ENCODE measurements at regions not wholly inside any gene's neighbourhood (a gene's known extent, or its start where the extent isn't known, plus 50 kb on each side); places are given as distances from the start of the nearest gene placed in this dataset.
"Not testable (repeated sequence)": the region's sequence is repeated elsewhere in the genome, so short reads cannot be mapped to it uniquely, and the experiment has no call there.

DNA sequence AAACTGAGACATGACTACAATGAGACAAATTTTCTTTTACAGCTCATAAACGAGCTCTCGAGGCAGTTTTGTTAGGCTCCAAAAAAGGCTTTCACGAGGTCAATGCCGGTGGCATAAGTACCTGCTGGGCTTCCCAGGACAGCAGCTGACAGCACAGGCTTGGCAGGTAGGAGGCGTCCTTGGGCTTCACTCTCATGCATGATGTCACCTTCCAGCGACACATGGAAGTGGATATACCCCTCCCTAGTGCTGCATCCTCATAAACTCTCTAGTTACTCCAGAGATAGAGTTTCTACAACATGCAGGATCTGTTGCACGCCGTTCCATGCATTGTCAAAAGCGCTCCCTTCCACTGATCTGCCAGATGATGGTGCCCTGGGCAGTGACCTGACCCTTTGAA lies 112.5 kb upstream of the PAXBP1 start:
- no peak for DNase-seq (ENCODE audit: low read depth)

DNA sequence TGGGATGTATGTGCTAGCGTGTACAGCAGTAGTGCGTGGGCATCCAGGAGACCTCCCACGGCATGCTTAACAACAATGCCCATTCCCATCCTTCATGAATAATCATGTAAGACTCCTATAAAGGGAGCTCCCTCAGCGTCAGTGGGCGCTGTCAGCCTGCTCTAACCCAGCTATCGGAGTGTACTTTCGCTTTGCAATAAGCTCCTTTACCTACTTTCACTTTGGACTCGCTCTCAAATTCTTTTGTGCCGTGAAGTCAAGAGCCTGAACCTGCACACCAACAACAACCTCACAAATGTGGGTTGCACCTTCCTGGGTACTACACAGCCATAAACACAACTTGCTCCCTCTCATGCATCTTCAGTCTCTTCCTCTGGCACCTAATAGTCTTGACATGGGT lies 114.8 kb upstream of the PAXBP1 start:
- DNase-seq (ENCODE audit: low read depth), result no peak

DNA sequence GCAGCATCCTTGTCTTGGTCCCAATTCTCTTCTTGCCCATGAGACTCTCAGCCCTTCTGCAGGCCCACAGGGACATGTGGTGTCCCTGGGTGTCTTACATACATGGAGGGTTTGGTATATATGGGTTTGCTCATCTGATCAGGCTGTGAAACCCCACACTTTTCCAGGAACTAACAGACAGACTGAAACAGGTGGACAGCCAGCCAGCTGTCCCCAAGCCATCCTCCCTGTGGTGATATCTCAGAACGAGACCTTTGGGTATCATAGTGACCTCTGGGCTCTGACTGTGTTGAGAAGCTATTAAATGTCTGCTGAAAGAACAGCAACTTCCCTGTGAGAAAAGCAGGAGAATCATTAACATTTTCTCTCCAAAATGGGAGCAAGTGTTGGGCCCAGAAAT lies 115.5 kb upstream of the PAXBP1 start:
- DNase-seq (ENCODE audit: low read depth), result no peak

DNA sequence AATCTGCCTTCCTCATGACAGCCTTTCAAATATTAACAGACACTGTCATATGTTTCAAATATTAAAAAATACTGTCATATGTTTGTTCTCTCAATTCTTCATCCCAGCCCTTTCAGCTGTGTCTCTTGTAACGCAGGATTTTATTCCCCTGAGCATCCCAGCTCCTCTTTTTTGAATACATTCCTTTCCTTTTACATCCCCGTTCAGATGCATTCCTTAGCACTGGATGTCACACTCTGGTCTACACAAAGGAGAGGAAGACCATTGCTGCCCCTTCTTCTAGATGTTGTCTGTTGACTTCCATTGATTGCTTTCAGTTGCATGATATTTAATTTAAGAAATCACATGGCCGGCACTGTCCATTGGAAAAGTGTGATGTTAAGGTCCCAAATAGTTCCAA lies 117.4 kb upstream of the PAXBP1 start:
- DNase-seq (ENCODE audit: low read depth), result no peak

DNA sequence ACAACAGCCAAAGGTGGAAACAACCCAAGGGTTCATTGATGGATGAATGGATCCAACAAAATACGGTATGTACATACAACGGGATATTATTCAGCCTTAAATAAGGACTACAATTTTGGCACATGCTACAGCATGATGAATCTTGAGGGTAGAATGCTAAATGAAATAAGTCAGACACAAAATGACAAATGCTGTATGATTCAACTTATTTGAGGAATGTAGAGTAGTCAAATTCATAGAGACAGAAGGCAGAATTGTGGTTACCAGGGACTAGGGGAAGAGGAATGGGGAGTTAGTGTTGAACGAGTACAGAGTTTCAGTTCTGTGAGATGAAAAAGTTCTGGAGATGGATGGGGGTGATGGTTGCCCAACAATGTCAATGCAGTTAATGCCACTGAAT lies 118.0 kb upstream of the PAXBP1 start:
- no peak for DNase-seq (ENCODE audit: low read depth)

DNA sequence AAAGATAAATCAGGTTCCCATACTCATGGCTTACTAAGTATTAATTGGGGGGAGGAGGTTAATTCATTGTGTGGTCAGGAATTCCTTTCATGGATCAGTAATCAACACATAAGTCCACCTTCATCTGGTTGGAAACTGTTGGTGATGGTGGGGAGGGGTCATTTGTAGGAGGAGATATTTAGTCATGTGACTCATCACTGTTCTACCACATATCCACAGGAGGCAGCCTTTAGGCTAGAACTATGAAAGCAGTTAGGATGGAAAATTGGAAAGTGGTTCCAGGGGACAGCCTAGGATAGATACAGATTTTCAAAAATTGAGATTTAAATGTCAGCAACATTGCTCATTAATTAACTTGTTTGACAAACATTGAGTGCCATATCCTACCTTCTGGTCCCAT lies 122.8 kb upstream of the PAXBP1 start:
- DNase-seq (ENCODE audit: low read depth), result no peak

DNA sequence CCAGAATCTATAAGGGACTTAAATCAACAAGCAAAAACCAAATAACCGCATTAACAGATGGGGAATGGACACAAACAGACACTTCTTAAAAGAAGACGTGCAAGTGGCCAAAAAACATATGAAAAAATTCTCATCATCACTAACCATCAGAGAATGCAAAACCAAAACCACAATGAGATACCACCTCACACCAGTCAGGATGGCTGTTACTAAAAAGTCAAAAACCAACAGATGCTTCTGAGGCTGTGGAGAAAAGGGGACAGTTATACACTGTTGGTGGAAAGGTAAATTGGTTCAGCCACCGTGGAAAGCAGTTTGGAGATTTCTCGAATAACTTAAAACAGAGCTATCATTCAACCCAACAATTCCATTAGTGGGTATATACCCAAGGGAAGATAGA lies 124.9 kb upstream of the OLIG2 start:
- DNase-seq (ENCODE audit: low read depth), result no peak

DNA sequence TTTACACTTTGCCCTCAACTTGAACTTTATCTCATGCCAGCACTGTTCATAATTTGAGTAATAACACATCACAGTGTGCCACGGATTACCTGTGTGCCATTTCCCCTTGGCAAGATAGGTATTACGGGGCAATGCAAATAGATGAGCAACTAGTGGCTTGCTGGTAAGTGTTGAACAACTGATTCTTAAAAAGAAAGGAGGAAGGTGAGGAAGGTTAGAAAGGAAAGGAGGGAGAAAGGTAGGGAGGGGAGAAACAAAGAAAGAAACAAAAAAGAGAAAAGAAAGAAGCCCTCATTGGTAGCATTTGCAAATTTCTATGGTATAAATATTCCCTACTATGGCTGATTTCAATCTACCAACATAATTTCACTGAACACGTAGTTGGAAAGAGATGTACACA lies 118.2 kb upstream of the OLIG2 start:
- DNase-seq (ENCODE audit: low read depth), result no peak

DNA sequence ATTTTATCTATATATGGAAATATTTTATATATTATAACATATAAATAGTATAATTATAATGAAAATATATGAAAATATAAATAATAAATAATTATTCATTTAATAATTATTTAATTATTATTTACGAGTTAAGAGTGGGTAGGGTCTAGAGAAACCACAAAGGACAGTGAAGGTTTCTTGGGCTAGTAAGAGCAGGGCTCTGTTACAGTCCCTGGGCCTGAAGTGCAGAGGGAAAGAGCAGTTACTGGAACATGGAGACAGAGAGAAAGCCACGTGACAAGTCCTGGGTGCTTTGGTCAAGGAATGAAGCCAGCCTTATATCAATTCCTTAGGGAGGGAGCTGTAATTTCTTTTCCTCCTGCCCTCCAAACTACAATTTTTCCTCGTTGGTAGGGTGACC lies 117.2 kb upstream of the OLIG2 start:
- no peak for DNase-seq (ENCODE audit: low read depth)

DNA sequence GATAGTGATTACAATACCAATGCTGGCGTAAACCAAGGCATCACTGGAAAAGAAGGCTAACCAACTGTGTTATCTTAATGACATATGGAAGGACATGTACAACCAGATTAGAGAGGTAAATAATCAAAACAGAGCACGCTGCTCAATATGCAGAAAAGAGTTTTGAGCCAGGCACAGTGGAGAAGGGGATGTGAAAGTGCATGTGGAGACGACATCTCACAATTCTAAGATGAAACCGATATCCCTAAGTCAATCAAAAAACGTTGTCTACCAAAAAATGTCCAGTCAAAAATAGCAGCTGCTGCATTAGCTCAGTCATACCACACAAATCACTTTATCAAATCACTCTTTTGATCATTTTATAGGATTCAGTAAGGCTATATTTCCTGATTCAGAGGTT lies 116.3 kb upstream of the OLIG2 start:
- no peak for DNase-seq (ENCODE audit: low read depth)

DNA sequence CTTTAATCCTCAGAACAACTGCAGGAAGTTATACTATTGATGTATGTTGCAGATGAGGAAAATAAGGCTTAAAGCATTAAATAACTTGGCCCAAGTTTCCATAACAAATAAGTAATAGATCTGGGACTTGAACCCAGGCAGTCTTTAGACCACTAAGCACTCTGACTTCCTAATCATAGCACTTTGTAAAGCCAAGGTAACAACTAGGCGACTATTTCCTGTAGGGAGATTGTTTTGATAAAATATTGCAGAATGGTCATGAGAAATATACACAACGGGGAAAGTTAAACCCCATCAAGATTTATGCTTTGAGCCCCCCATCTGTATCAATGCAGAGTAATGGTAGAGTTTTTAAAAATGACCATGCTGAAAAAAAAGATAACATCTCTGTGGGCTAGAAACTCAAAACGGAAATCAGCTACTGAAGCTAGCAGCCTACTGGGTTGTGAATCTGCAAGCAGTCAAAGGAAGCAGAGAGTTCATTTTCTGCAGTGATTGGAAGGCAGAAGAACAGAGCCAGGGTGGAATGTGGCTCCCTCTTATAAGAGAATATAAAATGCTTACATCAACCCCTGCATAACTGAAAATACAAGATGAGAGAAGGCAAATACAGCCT lies 111.2 kb upstream of the OLIG2 start:
- no peak for DNase-seq (ENCODE audit: low read depth)

DNA sequence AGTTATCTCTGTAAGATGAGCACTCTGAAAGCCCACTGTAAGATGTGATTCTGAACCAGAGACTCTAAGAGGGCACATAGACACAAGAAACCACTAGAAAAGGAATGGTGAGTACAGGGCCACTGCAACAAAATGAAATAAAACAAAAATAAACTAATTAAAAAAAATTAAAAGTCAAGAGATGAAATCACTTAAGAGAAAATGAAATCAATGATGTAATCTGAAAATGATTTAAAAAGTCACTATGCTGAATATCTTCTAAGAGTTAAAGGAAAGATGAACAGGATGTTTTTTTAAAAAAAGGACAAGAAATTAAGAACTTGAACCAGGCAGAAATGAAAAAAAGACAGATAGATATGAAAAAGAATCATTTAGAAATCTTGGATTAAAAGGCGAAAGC lies 110.6 kb upstream of the OLIG2 start:
- DNase-seq (ENCODE audit: low read depth), result no peak

DNA sequence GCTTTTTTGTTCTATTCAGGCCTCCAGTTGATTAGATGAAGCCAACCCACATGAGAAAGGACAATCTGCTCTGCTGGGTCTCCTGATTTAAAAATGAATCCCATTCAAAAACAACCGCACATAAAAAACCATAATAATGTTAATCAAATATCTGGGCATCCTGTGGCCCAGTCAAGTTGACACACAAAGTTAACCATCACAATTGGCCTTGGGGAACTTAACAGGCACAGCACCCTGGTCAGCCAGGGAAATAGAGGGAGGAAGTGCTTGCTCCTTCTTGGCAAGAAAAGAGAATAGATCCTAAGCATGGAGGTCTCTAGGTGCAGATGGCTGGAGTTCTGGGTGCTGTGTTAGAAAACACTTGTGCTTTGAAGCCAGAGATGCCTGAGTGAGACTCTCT lies 109.6 kb upstream of the OLIG2 start:
- no peak for DNase-seq (ENCODE audit: low read depth)

DNA sequence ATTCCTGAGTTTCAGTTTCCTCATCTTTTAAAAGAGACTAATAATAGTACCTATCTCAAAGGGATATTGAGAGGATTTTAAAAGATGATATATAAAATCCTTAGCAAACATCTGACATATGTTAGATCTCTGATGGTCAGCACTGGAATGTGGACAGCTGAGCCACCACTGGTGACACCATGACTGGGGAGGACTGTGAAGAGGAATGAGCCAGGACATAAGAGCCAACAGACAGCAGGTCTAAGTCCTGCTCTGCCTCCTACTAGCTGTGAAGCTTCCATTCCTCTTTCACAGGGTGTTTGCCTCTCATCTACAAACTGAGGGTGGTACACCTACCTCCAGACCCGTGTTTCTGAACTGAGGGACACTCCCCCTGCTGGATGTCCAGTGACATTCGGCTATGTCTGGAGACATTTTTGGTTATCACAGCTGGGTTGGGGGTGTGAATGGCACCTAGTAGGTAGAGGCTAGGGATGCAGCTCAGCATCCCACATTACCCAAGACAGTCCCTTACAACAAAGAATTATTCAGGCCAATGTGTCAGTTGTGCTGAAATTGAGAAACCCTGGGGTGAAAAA lies 109.1 kb upstream of the OLIG2 start:
- DNase-seq (ENCODE audit: low read depth), result no peak

DNA sequence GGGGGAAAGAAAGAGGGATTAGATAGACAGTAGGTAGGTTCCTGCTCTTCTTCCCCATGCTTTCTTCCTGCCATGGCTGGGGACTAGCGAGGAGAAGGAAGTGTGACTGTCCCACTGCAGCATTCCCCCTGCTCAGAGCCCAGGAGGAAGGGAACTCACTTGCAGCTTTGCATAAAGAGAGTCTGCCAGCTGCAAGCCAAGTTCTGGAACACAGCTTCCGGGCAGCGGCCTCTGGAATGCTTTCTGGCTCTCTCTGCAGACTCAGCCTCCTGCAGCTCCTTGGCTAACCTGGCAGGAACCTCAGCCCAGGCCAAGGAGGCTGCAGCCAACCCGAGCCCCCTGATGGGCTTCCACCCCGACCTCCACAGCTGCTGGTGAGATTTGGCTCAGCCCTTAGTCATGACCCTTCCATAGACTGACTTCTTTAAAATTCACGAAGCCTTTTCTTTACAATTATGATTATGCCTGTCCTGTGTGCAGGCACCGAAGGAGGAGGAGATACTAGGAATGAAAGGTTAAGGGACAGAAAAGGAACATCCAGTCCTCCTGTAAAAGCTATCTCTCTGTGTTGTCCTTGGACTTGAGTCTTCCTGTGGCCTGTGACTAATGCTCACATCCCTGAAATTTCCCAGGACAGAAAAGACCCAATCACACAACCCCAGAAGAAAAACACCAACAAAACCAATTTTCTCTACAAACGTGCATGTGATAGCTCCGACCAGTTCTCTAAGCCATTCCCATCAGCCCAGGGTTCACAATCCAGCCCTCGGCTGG lies 108.2 kb upstream of the OLIG2 start:
- no peak for DNase-seq (ENCODE audit: low read depth)

DNA sequence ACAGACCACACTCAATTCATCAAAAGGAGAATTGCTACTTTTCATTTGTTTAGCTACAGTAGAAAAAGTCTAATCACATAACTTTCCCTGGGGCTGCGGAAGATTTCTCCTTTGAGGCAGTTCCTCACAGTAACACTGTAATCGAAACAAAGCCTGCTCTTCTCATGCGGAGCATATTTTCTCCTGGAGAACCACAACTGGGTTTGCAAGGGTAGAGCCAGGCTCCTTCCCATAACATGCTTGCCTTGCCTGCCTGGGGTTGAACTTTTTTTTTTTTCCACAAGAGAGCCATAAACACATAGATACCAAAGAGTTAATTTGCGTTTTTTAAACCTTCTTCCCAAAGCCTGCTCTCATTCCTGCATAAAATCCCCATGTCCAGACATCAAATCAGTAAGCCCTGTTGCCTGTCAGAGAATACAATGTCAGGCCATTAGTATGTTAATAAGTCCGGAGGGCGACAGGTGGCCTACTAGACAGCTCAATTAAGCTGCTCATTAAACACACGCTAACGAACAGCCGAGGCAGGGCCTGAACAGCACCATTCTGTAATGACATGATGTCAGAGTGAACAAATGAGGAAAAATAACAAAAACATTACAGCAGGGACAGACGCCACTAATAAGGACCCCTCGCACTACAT lies 107.1 kb upstream of the OLIG2 start:
- DNase-seq (ENCODE audit: low read depth), result no peak

DNA sequence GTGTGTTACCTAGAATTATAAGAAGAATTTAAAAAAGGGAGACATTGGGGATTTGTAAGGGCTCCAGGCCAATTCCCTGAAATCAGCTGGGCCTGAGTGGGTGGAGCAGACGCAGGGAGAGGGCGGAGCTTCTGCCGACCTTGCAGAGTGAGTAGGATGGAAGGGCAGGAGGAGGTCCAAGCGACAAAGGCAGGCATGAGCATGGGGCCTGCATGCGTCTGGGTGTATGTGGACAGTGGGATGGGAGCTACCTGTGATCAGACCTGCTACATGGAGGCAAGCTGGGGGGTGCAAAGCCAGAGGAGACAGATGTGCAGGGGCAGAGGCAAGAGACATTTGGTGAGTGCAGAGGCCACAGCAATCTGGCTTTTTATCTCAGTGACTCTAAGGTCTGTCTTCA lies 105.3 kb upstream of the OLIG2 start:
- no peak for DNase-seq (ENCODE audit: low read depth)

DNA sequence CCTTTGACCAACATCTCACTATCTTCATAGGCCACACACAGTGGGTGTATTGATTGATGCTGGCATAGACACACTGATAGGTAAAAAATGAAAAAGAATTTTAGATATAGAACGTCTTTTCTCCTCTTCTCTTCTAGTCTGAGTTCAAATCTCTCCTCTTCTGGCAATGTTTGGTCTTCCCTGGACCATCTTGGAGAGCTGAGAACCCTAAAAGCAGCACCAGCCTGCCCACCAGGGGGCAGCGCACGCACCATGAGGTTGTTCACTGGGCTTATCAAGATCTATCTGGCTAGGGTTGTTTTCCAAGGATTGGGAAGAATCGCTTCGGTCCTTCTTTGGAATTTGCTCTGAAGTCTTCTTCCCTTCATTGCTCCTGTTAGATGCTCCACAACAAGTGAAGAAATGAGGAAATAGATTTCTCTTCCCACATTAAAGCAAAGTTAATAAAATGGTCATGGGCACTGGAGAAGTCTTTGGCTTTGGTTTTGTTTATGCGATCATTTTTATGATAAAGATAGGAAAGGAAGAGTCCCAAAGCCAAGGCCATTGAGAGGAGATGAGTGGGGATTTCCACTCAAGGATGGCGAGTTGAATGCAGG lies 104.0 kb upstream of the OLIG2 start:
- DNase-seq (ENCODE audit: low read depth), result peak; percentile 17

DNA sequence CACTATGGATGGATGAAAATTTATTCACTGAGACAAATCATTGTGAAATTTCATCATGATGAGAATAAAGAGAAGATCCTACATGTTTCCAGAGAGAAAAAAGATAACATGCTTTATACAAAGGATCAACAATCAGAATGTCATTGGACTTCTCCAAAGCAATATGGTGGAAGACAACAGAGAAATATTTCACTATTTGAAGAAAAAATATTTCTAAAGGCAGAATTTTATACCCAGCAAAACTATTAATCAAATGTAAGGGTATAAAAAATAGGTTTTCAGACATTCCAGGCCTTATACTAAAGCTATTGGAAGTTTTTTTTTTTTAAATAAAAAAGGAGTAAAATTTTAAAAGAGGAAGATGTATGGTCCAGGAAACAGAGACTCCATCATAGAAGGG lies 100.6 kb upstream of the OLIG2 start:
- DNase-seq (ENCODE audit: low read depth), result no peak

DNA sequence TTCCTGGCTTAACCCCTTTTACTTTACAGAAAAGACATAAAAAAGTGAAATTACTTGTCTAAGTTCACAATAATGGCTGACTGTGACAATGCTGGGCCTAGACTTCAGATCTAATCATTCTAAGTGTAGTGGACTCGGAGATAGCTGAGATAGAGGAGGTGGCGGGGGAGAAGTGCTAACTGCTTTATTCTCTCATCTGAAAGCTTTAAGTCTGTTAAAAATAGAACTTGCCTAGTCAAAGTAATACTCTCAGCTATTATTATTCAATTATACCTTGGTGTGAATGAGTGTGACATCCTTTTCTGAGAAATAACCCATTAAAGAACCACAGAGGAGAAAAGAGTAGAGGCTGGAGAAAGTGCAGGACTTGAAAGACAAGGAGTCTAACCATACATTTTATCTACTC lies 96.1 kb upstream of the OLIG2 start:
- DNase-seq (ENCODE audit: low read depth), result no peak

DNA sequence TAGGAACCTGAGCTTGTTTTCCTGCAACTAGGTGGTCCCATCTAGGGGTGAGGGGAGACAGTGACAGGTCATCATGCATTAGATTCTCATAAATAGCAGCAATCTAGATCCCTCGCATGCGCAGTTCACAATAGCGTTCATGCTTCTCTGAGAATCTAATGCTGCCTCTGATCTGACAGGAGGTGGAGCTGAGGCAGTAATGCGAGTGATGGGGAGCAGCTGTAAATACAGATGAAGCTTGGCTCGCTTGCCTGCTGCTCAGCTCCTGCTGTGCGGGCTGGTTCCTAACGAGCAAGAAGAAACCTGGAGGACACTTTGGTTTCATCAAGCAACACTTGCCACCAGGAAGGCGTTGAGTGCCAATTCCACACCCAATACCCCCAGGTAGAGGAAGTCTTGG lies 95.1 kb upstream of the OLIG2 start:
- no peak for DNase-seq (ENCODE audit: low read depth)

DNA sequence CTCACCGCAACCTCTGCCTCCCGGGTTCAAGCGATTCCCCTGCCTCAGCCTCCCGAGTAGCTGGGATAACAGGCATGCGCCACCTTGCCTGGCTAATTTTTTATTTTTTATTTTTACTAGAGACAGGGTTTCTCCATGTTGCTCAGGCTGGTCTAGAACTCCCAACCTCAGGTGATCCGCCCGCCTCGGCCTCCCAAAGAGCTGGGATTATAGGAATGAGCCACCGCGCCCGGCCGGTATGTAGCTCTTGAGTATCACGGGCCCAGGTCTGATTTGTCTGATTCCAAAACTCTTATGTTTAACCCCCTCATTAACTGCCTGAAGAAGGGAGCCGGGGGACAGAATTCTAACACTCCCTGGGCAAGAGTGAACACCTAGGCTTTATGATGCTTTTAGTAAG lies 91.7 kb upstream of the OLIG2 start:
- not testable (repeated sequence) for DNase-seq (ENCODE audit: low read depth)

DNA sequence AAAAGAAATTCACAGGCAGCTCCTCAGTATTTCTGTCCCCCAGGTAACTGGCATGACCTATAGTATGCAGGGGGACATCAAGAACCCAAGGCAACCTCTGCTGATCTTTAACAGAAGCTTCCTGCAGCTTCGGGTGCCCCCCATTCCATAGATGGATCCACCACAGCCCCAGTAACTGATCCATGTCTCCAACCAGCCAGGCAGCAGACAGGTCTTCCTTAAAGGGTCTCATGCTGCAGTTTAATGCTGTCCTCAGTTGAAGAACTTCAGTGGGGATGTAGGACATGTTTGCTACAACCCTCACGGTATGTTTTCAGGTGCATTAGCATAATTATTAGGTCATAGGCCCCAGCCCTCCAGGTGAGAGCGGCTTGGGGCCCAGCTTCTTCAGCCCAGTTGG lies 90.9 kb upstream of the OLIG2 start:
- no peak for DNase-seq (ENCODE audit: low read depth)

Data from activated T-helper 9 cell treated with anti-CD3 and anti-CD28 coated beads, Interleukin-2, amount 50 U/mL, for 16 hours (primary cell).